GM12865 (cell line): ENCODE measurements at regions not wholly inside any gene's neighbourhood (a gene's known extent, or its start where the extent isn't known, plus 50 kb on each side); places are given as distances from the start of the nearest gene placed in this dataset.

ENCODE experiments used
- DNase-seq: peaks from one replicate; pipeline ENCODE4 v3.0.0; 2010; ENCODE audit warnings: low read depth
- H3K4me3 ChIP-seq: 2 replicates; pipeline ENCODE4 v1.5.1; 2011; ENCODE audit warnings: mild to moderate bottlenecking, low read depth, low read length, control low read depth
- TF ChIP-seq, protein P1 (sequence below): IDR thresholded peaks from 2 replicates; pipeline ENCODE4 v1.5.1; 2011; ENCODE audit warnings: low read length, control low read depth, low read depth, inconsistent platforms; ENCODE audit not compliant: insufficient read depth; ENCODE audit errors: missing control alignments

DNA sequence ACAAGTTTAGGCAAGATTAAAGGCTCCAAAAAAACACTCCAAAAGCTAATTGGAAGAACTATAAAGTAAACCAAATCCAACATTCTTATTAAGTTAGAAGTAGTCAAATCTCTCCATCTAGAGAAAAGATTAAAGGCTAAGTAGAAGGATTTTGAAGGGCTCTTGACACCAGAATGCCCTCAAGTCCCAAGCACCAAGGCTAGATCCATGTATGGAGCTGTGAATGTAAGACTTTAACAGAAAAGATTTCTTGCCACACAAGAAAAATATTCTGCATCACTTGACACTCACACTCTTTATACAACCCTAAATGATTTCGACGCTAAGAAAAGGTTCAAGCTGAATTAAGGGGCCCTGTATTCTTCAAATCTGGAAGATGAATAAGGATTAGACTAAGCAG is 345.2 kb downstream of the VGLL3 start:
- no peak for DNase-seq
- TF ChIP-seq, protein P1, sequence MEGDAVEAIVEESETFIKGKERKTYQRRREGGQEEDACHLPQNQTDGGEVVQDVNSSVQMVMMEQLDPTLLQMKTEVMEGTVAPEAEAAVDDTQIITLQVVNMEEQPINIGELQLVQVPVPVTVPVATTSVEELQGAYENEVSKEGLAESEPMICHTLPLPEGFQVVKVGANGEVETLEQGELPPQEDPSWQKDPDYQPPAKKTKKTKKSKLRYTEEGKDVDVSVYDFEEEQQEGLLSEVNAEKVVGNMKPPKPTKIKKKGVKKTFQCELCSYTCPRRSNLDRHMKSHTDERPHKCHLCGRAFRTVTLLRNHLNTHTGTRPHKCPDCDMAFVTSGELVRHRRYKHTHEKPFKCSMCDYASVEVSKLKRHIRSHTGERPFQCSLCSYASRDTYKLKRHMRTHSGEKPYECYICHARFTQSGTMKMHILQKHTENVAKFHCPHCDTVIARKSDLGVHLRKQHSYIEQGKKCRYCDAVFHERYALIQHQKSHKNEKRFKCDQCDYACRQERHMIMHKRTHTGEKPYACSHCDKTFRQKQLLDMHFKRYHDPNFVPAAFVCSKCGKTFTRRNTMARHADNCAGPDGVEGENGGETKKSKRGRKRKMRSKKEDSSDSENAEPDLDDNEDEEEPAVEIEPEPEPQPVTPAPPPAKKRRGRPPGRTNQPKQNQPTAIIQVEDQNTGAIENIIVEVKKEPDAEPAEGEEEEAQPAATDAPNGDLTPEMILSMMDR = no peak
- H3K4me3 ChIP-seq = no peak overlapping the region

DNA sequence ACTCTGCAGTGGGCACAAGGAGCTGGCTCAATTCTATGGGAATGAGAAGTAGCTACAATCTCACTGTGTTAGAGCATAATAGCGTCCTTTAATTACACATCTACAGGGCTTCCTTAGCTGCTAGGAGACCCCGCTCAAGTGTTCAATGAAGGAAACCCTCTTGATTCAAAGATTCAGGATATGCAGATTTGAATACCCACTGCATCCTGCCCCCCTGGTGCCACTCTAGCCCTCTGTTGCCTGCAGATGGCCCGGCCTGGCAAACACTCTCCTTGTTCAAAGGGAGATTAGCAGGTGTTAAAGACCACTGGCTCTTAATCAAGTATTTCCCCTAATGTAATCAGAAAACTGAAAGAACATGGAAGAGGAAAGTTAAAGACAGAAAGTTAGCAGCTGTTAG is 356.6 kb downstream of the VGLL3 start:
- DNase-seq = no peak
- no peak overlapping the region for H3K4me3 ChIP-seq
- TF ChIP-seq, protein P1 = no peak

DNA sequence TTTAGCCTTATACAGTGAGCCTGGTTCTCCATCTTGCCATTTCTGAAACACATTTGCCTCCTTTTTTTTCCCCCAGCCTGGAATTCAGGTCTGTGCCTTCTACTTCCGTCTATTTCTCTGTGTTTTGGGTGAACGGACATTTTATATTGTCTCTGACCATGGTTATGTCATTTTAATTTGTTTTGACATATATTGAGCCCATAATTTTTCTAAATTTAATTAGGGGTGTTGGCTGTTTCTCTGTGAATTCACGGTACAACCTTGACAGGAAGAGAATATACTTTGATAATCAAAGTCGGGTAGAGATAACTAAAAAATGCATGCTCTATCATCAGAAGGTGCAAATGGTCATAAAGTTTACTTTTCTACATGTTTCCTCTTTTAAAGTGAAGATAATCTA is 361.4 kb downstream of the VGLL3 start:
- TF ChIP-seq, protein P1 = no peak
- no peak for DNase-seq
- H3K4me3 ChIP-seq = no peak overlapping the region

- H3K4me3 ChIP-seq = no peak overlapping the region
- DNase-seq = no peak
- TF ChIP-seq, protein P1 = no peak
Observed at GRCh38 chr3:86624192-86624591, 366.8 kb downstream of the VGLL3 start.

DNA sequence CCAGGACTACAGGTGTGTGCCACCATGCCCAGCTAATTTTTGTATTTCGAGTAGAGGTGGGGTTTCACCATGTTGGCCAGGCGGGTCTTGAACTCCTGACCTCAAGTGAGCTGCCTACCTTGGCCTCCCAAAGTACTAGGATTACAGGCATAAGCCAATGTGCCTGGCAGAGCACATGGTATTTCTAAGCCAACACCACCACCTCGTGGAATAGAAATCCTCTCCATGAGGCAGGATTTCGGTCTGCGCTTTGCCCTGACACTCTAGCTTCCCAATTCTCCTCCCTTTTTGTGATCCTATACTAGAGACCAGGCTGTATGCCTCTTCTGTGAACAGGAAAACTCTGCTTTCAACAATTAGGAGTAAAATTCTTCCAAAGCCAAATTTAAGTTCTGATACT is 372.2 kb downstream of the VGLL3 start:
- TF ChIP-seq, protein P1 = no peak
- H3K4me3 ChIP-seq = no peak overlapping the region
- no peak for DNase-seq

DNA sequence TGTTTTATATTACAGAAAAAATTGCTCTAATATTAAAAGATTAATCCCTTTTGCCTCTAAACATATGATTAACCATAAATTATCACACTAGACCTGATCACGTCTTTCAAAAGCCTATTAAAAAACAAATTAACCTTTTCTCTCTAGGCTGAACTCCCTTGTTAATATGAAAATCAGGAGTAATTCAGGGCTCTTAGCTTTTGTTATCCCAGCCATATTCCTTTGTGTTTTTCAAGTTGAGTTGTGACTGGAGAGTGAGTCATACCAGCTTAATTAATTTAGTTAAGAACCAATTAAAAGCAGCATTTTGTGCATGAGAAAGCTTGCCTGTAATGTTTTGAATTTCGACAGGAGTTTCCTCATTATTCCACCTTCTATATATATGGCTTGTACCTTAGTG is 385.8 kb downstream of the VGLL3 start:
- DNase-seq = no peak
- H3K4me3 ChIP-seq = no peak overlapping the region
- TF ChIP-seq, protein P1 = no peak

GRCh38 chr3:86595696-86596095 is 395.3 kb downstream of the VGLL3 start:
- TF ChIP-seq, protein P1 = no peak
- no peak for DNase-seq
- H3K4me3 ChIP-seq = no peak overlapping the region
